ENCODE measurements at regions not wholly inside any gene's neighbourhood (a gene's known extent, or its start where the extent isn't known, plus 50 kb on each side); places are given as distances from the start of the nearest gene placed in this dataset.

GRCh38 chr3:174346141-174346540 lies 513.0 kb upstream of the NAALADL2 start:
- H3K4me1 Mint-ChIP-seq (ENCODE audit: unreplicated experiment) = peaks cover 2% of the 10 kb centered on the region
- no peaks in the 10 kb centered on the region for H3K27me3 Mint-ChIP-seq (ENCODE audit: unreplicated experiment)
- peaks cover 8% of the 10 kb centered on the region for H3K9me3 Mint-ChIP-seq (ENCODE audit: unreplicated experiment)
- H3K27ac Mint-ChIP-seq (ENCODE audit: unreplicated experiment) = no peak overlapping the region
- TF ChIP-seq CTCF (IDR thresholded peaks at IDR 0.05) = no peak
- peaks cover 2% of the 10 kb centered on the region for H3K36me3 Mint-ChIP-seq (ENCODE audit: unreplicated experiment)
- no peak for DNase-seq (ENCODE audit: extremely low spot score, unreplicated experiment)
- no peak overlapping the region for H3K4me3 Mint-ChIP-seq (ENCODE audit: unreplicated experiment)

- Mint-ChIP-seq H3K4me3 (ENCODE audit: unreplicated experiment) (no peak overlapping the region), H3K9me3 (ENCODE audit: unreplicated experiment) (peaks cover 12% of the 10 kb centered on the region), H3K27ac (ENCODE audit: unreplicated experiment) (no peak overlapping the region), H3K36me3 (ENCODE audit: unreplicated experiment) (peaks cover 2% of the 10 kb centered on the region), H3K4me1 (ENCODE audit: unreplicated experiment) (peaks cover 2% of the 10 kb centered on the region), H3K27me3 (ENCODE audit: unreplicated experiment) (no peaks in the 10 kb centered on the region)
- no peak for TF ChIP-seq CTCF (IDR thresholded peaks at IDR 0.05)
- no peak for DNase-seq (ENCODE audit: extremely low spot score, unreplicated experiment)
These were observed 512.6 kb upstream of the NAALADL2 start for GRCh38 chr3:174346571-174346970.

GRCh38 chr3:174347474-174348138 lies 511.5 kb upstream of the NAALADL2 start:
- peaks cover 16% of the 10 kb centered on the region for H3K9me3 Mint-ChIP-seq (ENCODE audit: unreplicated experiment)
- peaks cover 2% of the 10 kb centered on the region for H3K4me1 Mint-ChIP-seq (ENCODE audit: unreplicated experiment)
- H3K27ac Mint-ChIP-seq (ENCODE audit: unreplicated experiment) = no peak overlapping the region

GRCh38 chr3:174352227-174352626 lies 506.9 kb upstream of the NAALADL2 start:
- Mint-ChIP-seq H3K27me3 (ENCODE audit: unreplicated experiment) (no peaks in the 10 kb centered on the region), H3K36me3 (ENCODE audit: unreplicated experiment) (peaks cover 2% of the 10 kb centered on the region), H3K4me1 (ENCODE audit: unreplicated experiment) (peaks cover 6% of the 10 kb centered on the region), H3K4me3 (ENCODE audit: unreplicated experiment) (no peak overlapping the region), H3K27ac (ENCODE audit: unreplicated experiment) (no peak overlapping the region), H3K9me3 (ENCODE audit: unreplicated experiment) (peaks cover 16% of the 10 kb centered on the region)
- no peak for DNase-seq (ENCODE audit: extremely low spot score, unreplicated experiment)
- TF ChIP-seq CTCF (IDR thresholded peaks at IDR 0.05) = no peak

More at GRCh38 chr3:174347474-174348138, 511.5 kb upstream of the NAALADL2 start:
- DNase-seq (ENCODE audit: extremely low spot score, unreplicated experiment) = no peak
- no peak for TF ChIP-seq CTCF (IDR thresholded peaks at IDR 0.05)
- Mint-ChIP-seq H3K4me3 (ENCODE audit: unreplicated experiment) (no peak overlapping the region), H3K27me3 (ENCODE audit: unreplicated experiment) (no peaks in the 10 kb centered on the region), H3K36me3 (ENCODE audit: unreplicated experiment) (peaks cover 2% of the 10 kb centered on the region)

GRCh38 chr3:174355505-174355904 lies 503.6 kb upstream of the NAALADL2 start:
- no peaks in the 10 kb centered on the region for H3K27me3 Mint-ChIP-seq (ENCODE audit: unreplicated experiment)
- H3K36me3 Mint-ChIP-seq (ENCODE audit: unreplicated experiment) = no peaks in the 10 kb centered on the region
- peak; percentile 45 for TF ChIP-seq CTCF (IDR thresholded peaks at IDR 0.05)
- DNase-seq (ENCODE audit: extremely low spot score, unreplicated experiment) = no peak
- peaks cover 6% of the 10 kb centered on the region for H3K4me1 Mint-ChIP-seq (ENCODE audit: unreplicated experiment)
- H3K4me3 Mint-ChIP-seq (ENCODE audit: unreplicated experiment) = no peak overlapping the region
- peaks cover 8% of the 10 kb centered on the region for H3K9me3 Mint-ChIP-seq (ENCODE audit: unreplicated experiment)
- H3K27ac Mint-ChIP-seq (ENCODE audit: unreplicated experiment) = no peak overlapping the region
